Fibroblast of upper back skin (primary cell): ENCODE measurements at regions not wholly inside any gene's neighbourhood (a gene's known extent, or its start where the extent isn't known, plus 50 kb on each side); places are given as distances from the start of the nearest gene placed in this dataset.

Experiments
- DNase-seq: peaks from one replicate; pipeline ENCODE4 v3.0.0-alpha.2; 2013

DNA sequence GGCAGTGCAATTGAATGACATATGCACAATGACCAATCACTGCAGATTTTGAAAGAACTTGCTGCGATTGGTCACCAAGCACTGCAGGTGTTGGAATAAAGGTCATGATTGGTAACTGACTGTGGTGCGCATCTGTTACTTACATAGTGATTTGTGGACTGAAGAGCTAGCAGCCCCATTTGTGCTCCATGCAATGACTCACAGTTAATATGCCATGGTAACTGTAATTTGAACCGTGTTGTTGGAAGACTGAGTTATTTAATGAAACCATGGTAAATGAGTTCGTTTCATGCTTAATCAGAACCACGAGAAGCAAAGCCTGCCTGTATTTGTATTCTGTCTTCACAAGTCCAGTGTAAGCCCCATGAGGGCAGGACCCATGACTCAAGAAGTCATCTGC is 220.5 kb downstream of the TJP1 start:
- DNase-seq, result peak; percentile 19

GRCh38 chr15:29600262-29600661 is 222.0 kb downstream of the TJP1 start:
- DNase-seq, result no peak

GRCh38 chr15:29596266-29596665 is 226.0 kb downstream of the TJP1 start:
- peak; percentile 59 for DNase-seq

- no peak for DNase-seq
Observed at GRCh38 chr15:29593629-29594028, 228.6 kb downstream of the TJP1 start.

GRCh38 chr15:29593111-29593510 is 229.2 kb downstream of the TJP1 start:
- DNase-seq, result no peak

DNA sequence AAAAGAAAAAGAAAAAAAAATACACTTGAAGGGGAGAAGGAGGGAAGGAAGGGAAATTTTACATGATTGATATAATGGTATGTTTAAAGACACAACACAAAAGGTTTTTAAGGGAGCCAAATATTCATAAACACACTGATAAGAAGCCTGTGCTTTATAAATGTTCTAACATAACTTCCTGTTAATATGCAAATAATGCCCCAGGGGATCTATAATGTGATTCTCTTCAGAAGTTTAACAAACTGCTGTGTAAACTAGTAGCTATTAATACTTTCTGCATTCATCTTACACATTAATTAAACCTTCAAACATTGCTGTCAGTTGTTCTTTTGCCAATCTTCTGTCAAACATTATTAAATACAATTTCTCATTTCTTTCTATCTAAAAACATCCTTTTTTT is 231.6 kb downstream of the TJP1 start:
- DNase-seq, result no peak

GRCh38 chr15:29589975-29590374 is 232.3 kb downstream of the TJP1 start:
- DNase-seq, result no peak

GRCh38 chr15:29589416-29589815 is 232.9 kb downstream of the TJP1 start:
- peak; percentile 25 for DNase-seq

DNA sequence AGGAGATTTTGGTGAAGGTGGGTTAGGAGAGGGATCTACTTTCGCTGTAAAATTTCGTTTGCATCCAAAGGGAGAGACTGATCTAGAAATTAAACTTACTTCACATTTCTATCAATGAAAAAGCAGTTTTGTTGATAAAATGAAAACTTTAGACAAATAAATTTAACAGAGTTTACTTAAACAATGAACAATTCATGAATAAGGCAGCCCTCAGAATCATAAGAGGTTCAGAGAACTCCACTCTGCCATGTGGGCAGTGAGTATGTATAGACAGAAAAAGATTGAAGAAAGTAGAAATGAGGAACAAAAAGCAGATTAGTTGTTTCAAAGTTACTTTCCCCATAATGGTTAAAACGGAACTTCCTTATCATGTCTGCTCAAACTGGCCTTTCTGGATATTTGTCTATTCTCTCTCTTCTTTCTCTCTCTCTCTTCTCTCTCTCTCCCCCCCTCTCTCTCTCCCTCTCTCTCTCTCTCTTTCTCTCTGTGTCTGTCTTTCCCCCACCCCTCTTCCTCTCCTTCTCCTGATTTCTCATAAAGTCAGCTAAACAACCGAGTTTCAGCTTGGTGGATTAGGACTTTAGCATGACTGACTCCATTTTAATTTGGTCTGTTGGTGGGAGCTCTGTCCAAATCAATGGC is 248.9 kb downstream of the TJP1 start:
- no peak for DNase-seq

- no peak for DNase-seq
Observed at GRCh38 chr15:29571792-29572431, 250.4 kb downstream of the TJP1 start.

GRCh38 chr15:29570948-29571791 is 251.1 kb downstream of the TJP1 start:
- no peak for DNase-seq

DNA sequence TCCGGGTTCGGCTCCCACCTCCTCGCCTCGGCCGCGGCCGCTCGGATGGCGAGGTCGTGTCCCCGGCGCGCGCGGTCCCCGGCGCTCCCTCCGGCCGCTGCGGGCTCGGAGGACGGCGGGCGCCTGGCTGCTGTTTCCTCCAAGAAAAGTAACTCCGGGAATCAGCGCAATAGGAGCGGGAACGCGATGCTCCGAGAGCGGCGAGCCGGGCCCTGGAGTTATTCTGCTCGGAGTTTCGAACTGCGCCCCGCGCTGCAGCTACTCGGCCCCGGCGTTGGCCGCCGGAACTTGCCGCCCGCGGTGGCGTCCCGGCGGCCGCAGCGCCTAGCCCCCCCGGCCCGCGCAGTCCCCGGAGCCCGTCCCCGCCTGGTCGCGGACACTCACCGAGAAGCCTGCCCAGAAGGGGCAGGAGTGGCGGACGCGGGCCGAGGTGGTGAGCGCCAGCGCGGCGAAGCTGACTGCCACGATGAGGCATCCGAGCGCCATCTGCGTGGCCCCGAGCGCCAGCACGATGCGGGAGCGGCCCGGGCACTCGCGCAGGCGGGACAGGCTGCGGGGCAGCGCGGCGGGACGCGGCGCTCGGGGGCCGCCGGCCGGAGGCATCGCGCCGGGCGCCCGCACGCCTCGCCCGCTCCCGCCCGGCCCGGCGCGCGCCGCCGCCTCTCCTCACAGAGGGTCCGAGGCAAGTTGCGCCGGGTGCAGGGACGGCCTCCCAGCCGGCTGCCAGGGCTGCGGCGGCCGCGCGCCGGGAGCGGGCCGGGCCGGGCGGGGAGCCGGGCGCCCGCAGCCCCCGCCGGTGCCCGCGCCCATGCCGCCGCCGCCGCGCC is 251.9 kb downstream of the TJP1 start:
- DNase-seq, result no peak

- no peak for DNase-seq
Observed at GRCh38 chr15:29569533-29570092, 252.7 kb downstream of the TJP1 start.

DNA sequence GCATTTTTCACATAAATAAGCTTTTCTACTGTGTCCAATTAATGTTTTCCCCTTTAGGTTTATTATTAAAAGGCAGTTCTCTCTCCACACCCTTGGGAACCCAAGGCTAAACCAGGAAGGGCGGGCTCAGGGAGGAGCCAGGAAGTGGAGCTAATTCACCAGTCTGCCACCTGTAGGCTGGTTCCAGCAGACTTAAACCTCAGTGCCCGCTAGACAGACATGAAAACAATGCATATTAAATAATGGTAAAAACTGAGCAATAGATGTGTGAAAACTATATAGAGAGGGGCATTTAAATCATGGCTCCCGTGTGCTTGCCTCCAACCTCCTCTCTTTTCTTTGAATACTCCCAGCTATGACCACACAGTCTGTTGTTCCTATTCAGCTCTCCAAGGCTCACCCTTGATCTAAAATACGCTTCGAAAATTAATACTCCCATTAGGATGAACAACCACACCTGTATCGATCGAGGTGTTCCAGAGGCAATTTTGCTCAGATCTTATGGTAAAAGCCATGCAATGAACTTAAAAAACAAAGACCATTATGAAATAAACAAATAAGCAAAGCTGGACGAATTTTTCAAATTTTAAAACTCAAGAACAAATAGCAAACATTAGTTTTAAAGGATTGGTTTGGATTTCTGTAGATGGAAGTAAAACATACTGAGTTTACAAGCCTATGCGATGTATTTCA is 253.3 kb downstream of the TJP1 start:
- no peak for DNase-seq

DNA sequence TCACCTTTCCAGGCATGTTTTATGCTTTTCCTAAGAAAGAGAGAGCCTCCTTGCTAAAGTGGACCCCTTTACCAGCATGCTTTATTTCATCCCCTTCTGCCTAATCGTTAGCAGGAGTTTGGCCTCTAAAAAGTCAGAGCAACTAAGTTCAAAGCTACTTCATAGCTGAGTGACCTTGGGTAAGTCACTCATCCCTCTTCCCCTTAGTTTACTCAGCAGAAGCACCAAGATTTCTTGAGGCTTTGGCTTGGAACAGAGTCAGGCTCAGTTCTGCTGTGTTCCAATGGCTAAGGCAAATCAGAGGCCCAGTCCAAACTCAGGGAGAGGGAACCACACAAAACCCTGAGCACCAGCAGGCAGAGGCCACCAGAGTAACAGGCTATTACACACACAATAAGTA is 254.9 kb downstream of the TJP1 start:
- no peak for DNase-seq

DNA sequence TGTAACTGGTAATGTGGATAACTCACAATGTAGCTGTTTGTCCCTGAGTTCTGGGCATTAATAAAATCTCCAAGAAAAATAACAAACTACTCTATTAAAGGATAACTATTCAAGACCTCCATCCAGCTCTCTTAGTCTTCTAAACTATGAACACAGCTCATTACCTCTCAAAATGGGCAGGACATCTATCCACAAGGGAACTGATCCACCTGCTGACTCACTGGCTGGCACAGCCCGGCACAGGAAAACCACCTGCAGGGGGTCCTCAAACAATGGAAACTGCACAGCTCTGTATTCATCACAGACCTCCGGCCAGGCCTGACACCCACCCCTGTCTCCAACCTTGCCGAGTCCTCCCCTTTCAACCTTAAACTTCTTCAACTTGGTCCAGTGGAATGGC is 255.4 kb downstream of the TJP1 start:
- no peak for DNase-seq

DNA sequence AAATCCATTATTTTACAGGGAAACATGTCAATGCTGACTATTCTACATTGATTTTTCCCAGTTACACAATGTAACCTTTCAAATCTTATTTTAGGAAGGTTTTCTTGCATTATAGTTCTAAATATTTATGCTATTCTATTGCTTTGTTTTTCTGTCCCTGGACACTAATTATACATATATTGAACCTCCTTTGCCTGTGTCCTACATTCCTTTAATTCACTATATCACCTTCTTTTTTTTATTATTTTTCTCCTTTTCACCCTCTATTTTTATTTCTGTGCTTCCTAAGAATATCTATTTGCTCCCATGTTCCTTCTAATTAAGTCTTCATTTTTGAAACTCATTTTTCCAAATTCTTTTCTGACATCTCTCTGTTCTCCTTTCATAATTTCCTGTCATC is 259.2 kb downstream of the TJP1 start:
- no peak for DNase-seq

DNA sequence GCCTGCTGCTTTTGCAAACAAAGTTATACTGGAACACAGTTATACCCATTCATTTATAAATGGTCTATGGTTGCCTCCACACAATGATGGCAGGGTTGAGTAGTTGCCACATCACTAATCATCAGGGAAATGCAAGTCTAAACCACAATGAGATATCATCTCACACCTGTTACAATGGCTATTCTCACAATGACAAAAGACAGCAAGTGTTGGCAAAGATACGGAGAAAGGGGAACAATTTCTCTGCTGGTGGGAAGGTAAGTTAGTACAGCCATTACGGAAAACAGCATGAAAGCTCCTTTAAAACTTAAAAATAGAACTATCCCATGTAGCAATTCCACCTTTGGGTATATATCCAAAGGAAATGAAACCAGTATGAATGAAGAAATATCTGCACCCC is 261.4 kb downstream of the TJP1 start:
- DNase-seq, result no peak

DNA sequence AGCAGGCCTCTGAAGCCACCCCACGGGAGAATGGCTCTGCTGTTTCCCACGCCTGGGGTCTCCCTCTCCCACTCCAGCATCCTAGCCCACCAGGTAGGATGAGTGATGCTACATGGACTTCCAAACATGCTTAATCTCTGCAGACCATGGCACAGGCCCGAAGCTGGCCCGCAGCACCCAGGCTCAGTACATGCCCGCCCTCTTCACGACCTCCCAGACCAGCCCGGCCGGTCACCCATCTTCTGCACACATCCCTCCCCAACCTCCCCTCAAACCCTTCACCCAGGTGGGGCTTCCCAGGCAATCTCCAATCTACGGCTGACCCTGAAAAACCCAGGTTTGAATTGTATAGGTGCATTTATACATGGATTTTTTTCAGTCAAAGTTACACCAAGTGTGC is 264.0 kb downstream of the TJP1 start:
- no peak for DNase-seq

GRCh38 chr15:29557171-29557570 is 265.1 kb downstream of the TJP1 start:
- DNase-seq, result no peak

DNA sequence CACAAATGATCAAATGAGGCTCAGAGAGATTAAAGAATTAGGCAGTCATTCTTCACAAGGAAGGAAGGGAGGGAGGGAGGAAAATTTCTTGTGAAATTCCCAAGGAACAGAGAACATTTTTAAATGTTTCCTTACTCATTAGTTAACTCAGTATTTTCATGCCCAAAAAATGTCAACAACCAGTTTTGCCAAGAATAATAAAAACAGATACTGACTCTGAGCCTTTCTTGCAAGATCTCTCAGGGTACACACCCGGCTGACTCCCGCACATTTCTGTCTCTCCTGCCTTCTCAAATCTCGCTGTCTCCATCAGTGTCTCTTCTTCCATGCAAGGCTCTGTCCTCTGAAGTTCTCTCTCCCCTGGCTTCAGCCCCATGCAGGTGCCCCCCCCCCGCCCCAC is 265.9 kb downstream of the TJP1 start:
- no peak for DNase-seq

- no peak for DNase-seq
Observed at GRCh38 chr15:29554531-29554930, 267.7 kb downstream of the TJP1 start.
